COLO668 (cell line): ENCODE measurements at regions not wholly inside any gene's neighbourhood (a gene's known extent, or its start where the extent isn't known, plus 50 kb on each side); places are given as distances from the start of the nearest gene placed in this dataset.

Source experiments
- DNase-seq: peaks from one replicate; lab custom pipeline; 2025; ENCODE audit not compliant: unreplicated experiment; lab: John Stamatoyannopoulos, UW

DNA sequence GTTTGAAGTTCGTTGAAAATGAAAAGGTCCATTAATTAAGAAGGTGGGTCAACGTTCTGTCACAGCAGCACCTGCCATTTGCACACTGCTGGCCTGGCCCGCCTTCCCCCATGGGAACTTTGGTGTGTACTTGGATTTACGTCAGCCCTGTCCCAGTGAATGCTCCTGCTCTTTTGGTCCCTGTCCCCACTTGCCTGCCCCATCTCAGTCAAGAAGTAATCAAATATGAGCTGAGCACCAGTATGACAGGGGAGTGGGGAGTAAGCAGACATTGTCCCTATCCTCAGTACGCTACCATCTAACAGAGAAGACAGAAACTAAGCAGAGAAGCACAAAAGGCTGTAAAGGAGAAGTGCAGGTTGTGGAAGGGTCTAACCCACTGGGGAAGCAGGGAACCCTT is 65.1 kb downstream of the SLC4A3 start:
- DNase-seq = no peak

DNA sequence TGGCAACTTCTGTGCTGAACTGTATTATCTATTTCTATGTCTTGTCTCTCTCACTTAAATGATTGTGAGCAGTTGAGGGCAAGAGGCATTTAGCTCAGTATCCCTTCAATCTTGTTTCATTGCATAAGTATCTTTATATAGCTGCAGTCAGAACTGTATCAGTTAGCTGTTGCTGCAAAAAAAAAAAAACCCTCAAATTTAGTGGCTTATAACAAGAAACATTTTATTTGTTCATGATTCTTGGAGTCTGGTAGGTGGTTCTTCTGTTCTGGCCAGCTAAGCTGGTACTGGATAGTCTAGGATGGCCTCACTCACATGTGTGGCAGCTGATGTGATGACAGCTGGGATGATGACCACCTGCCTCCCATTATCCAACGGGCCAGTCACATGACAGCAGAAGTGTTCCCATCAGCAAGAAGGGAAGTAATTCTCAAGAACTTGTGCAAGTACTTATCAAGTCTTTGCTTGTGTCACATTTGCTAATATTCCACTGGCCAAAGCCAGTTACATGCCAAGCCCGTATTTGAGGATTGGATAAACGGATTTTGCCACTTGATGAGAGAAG is 67.8 kb downstream of the SLC4A3 start:
- no peak for DNase-seq

DNA sequence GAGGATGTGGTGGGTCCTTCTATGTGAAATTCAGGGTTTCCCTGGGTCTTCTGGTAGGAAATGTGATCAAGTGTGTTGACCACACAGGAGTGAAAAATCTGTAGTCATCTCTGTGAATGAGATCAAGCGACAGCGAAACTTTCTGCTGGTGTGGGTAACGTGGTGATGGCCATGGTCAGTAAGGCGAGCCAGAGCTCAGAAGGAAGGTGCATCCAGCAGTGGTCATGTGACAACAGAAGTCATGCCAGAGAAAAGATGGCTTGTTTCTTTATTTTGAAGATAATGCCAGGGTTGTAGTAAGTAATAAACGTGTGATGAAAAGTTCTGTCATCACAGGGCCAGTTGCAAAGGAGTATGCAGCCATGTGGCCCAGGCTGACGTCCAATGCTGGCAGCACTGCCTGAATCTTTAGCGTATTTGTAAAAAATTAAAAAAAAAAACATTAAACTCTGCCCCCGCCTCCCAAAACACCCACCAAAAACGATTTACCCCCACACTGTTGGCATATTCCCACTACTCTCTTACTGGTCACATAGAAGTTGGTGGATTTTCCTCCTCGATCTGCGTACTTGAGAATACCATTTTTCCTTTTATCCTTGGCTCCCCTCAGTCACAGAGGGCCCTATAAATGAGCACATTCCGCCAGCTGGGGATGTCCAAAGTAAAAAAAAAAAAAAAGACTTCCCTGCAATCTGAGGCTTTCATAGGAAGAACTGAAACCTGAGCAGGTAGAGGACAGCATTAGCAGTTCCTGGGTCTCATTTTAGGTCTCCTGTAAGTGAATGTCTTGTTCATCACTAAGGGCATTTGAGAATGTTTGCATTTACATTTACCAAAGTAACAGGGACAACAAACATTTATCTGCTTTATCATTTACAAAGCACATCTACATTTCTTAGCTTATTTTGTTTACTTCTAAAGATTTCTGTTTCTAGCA is 70.6 kb downstream of the SLC4A3 start:
- DNase-seq = no peak

DNA sequence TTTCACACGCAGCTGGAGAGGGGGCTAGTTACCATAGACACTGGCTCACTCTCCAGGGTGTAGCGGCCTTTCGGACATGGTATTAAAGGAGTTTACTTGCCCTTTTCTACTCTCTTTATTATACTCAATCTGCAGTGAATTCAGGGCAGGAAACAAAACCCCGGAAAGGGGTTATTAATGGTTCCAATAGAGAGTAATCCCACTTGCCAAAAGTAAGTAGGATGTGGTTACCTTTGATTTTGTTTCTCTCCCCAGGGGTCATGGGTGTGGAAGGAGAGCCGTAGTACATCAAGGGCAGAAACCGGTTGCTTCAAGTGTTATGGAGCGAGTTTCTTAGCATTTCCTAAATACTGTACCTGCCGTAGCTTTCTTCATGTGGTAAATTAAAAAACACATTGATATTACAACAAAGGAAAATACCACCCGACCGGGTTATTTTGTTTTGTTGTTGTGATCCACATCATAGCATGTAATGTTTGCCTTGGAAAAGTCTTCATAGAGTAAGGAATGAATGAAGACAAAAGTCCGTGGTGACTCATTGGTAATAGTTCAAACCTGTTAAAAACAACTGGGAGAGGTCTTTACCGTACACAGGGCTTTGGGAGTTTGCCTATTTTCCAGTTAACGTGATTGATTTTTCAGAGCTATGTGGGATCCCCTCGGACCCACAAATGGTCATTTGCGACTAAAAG is 71.5 kb downstream of the SLC4A3 start:
- no peak for DNase-seq

DNA sequence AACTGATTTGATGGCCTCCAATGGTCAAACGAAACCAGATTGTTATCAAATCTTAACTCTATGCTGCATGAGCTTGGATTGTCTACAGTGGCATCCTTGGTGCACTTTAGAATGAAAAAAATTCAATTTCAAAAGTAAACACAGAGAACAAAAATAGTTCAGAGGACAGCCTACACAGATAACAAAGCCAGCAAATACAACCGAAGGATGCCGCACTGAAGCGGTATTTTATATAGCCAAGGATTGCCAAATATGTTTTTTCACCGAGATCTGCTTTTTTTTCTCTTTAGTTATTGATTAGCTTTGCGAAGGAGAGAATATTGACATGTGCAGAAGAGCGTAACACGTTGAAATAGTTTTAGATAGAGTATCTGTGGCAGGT is 72.0 kb downstream of the SLC4A3 start:
- DNase-seq = no peak

DNA sequence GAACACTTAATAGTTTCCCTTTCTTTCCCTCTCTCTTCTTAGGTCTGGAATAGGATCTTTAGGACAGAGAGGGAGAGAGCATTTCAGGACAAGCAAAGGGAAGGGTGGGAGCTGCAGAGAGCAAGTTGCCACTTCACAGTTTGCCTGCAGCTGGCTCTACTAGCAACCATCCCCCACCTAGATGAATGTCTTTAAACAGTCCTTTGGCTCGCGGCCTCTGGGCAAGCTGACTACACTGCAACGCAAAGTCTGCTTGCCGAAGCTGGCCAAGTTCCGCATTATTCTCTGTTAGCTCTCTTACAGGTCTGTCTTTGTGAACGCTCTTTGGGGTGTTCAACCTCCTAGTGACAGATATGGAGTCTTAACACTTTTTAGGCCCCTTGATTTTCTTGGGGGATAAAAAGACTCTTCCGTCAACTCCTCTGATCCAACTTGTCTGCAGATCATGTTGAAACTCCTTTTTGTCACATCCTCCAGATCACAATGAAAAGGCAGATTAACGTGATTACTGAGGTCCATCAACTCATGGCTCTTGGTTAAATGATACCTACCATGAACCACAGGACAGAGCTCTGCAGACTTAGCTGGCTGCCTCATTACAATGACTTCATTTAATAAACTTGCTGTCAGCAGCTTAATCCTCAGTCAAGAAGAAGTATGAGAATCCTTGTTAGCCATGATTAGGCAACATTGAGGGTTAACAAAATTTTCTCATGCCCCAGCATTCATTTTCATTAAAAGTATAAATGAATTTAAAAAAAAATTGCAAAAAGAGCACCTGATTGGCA is 74.6 kb downstream of the SLC4A3 start:
- DNase-seq = no peak

DNA sequence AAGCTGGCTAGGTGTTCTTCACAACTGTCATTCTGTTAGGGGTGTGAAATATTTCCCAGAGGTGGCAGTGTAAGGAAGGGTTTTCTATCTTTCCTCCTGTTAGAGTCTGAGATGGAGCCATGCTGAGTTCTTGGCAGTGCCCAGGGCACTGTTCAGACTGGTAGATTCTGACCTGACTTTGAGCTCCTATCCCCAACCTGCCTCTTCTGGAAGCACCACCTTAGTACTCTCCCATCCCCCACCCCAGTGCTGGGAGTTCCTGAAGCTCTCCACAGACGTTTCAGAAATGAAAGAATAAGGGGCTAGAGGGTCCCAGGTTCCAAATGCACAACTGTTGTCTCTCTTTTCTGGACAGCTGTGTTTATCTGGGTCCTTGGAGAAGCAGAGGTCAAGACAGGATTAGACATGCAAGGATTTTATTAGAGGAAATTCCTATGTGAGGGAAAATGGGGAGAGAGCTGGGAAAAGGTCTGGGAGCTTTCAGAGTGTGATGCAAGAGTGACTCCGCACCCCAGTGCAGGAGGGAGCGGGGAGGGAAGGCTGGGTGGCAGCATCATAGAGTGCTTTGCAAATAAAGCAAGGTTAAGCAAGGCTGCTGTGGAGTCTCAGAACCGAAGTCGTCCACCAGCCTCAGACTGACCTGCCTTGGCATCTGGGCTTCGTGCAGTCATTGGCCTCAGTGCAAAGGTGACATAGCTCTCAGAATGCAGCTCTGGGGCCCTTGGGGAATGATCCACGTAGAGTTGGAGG is 75.5 kb downstream of the SLC4A3 start:
- no peak for DNase-seq

DNA sequence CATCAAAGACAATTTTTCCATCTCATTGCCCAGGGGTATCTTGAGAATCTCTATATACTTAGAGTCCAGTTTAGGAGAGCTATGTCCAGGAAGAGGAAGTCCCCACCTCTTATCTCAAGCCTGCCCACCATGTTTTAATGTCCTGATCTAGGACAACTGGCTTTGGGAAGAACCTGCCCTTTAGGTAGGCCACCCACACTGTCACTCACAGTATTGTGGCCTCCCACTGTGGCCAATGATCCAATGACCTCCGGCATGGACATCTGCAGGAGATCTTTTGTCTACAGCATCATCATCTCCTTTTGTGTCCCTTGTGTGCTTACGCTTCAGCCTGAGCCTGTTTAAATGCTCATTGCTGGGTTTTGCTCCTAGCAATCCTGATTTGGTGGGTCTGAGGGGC is 77.4 kb downstream of the SLC4A3 start:
- DNase-seq = no peak

DNA sequence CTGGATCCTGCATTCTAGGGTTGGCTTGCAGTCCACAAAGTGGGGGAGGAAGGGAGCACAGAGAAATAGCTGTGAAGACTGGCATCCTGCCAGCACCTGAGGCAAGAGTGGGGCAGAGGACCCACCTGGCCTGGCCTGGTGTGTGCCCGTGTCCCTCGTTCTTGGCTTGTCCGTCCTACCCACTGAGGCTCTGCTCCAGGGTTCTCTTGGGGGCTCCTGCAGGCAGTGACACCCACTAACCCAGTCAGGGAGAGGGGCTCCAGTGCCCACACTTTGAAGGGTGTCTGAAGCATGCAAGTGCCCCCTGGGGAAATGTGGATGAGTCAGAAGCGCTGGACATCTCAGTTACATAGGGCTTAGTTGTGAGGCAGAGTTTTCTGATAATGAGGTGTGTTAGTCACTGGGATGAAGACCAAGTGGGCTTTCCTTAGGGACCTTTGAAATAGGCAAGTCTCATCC is 79.4 kb downstream of the SLC4A3 start:
- DNase-seq = peak; percentile 73

DNA sequence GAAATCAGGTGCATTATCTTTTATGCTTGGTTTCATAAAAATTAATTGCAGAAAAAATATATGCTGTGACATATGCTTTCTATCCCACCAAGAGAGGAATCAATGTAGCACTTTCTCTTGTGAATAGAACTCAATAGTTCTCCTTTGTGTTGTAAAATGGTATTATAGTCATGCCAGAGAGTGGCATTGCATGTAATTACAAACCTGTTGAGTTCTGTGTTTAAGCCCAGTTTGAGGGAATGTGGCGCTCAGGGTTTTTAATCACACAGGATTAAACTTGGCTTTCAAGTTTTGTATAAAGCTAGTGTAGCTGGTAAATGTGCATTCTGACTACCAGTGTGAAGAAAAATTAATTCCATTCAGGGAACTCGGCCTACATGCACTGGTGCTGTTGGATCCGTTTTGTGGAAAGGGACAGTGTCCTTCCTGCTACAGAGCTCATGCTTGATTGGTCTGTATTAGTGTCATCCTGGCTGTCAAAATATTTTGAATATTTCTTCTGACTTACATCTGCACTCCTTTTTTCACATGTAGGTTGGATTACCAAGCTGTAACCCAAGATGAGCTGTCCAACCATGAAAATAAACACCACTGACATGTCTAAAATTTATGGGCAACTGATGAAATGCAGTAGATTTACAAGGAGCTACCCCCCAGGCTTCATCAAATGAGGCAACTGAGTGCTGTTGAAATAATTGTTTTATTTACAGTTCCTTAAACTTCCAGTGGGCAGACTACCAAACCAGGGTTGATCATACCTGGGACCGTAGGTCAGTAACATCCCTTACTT is 80.3 kb downstream of the SLC4A3 start:
- no peak for DNase-seq

DNA sequence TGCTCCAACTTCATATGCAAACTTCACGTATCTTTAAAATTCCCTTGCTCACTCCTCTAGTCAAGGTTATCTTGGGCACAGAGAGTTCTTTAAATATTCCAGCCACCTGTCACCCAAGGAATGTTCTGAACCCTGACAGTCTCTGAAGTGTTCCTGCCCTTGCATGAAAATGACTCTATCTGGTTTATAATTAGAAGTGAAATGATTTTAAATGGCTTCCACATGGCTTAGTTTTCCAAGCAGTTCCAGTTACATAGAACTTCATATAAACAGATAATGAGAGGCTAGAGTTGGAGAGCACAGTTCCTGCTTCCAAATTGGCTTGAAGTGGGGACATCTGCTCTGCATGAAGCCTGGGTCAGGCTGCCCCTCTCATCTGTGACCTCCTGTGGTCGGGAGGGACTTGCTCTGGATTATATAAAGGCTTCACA is 81.9 kb downstream of the SLC4A3 start:
- DNase-seq = no peak

DNA sequence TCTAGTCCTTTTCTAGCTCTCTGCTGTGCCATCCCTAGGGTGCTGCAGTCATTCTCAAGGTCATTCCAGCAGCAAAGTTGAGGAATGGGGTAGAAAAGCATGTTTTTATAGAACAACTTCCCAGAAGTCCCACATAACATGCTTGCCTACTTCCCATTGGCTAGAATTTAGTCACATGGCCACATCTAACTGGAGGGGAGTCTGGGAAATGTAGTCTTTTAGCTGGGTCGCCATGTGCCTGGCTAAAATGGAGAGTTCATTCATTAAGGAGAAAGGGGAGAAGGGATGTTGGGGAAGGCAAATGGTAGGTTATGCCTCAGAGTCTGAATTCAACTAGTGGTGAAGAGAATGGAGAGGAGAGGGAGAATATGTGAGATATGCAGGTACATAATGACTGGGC is 85.7 kb downstream of the SLC4A3 start:
- no peak for DNase-seq

DNA sequence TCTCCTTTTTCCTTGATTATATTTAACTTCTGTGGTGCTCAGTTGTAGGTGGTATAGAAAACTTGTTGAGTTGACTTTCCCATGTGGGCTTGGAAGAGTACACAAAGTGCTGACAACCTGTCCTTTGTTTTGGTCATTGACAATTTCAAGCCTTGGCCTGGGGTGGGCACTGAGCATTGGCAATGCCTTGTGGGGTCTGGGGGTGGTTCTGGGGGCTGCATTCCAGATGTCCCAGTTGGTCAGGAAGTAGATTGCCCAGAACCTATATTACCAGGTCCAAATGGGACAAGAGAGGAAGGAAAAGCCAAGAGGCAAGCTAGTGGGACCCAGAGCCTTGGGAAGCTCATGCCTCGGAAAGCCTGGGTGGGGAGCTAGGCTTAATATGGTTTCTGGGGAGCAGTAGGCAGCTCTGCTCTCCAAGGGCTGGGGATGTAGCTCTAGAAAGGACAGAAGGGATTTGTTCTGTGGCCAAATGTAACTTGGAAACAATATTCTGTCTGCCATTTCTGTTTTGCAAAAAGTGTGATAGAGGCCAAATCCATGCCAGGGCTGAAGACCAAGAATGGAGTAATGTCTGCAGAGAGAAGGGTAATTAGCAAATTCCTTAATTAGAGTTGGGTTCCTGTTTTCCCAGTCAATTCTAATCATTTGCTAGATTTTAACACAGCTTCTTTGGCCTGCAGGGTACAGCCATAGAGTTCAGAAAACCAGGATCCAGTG is 87.4 kb downstream of the SLC4A3 start:
- DNase-seq = no peak

DNA sequence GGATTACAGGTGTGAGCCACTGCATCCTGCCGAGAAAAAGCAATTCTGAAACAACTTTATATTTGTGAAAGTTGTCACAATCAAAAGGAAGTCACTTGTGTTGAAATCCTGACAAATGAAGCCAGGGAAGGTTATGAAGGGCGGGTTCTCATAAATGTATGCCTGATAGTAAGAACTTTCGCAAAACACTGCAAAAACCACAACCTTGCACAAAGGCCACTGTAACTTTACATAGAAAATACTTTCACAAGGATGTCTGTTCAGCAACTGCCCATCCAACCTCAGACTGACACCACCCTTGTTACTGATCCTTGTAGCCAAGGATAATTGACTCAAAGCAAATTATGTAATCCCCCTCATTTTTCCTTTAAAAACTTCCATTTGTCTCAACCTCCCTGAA is 90.6 kb downstream of the SLC4A3 start:
- no peak for DNase-seq

DNA sequence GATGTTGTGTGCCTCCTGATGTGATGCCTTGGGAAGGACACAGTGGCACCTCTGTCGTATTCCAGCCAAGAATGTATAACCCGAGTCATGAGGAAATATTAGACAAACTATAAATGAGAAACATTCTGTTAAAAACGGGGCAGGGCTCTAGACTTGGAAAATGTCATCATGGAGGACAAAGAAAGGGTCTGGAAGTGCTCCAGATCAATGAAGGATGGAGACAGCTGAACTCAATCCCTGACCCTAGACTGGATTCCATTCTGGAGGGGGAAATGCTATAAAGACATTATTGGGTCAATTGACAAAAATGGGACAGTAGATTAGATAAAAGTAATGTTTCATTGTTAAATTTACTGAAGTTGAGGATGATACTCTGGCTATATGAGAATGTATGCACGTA is 92.1 kb downstream of the SLC4A3 start:
- DNase-seq = no peak

DNA sequence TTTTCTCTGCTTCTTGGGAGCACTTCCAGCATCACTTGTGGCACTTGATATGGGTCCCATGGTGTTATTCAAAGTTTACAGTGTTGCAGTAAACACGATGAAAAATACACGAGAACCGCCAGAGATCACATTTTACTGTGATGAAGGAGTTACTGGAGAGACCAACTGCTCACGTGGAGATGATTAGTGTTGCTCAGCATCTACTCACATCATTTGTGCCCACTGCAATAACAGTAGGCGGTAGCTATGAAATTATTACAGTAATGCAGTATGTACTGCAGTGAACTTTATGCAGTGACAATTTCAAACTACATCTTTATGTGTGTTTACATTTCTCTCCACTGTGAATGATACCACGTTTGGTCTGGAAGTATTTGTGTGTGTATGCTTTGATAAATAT is 93.5 kb downstream of the SLC4A3 start:
- DNase-seq = no peak

DNA sequence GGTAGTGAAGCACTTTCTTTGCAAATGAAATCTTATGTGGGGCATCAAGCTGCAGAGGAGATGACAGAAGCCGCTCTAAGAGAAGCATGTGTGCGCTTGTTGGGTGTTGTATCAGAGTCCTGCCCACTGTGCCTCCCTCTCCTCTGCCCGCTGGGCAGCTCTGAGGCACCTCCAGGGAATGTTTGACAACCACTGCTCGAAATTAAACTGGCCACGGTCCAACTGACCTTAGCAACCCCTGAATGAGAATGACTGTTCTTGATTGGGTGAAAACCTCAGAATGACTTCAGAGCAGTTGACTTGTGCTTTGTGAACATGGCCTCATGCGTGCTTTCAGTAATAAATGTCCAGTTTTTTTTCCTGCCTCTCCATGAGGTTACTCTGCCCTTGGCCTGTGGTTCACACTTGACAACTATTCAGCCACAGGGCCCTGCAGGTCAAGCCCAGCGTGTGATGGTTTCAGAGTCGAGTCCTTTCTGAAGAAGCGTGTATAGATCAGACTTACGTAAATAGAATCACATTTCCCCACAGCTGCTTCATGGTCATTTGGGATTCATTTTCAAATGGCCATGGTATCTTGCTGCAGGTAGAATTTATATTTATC is 94.9 kb downstream of the SLC4A3 start:
- DNase-seq = no peak

DNA sequence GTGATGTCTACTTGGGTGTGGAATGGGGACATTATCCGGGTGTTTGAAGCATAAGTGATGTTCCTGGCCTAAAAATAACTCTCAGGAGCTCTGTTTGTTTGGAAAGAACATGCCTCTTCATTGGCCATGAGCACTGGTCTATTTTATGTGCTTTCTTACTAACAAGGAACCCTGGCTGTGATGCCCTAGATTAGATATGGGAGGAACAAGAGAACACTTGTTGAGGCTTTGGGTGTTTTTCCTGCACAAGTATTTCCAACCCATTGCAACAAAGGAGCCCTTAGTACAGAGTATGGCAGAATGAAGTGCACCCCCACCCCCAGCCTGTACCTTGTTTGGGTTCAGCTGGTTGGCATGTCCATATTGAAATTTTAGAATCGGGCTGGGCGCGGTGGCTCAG is 95.9 kb downstream of the SLC4A3 start:
- DNase-seq = no peak

DNA sequence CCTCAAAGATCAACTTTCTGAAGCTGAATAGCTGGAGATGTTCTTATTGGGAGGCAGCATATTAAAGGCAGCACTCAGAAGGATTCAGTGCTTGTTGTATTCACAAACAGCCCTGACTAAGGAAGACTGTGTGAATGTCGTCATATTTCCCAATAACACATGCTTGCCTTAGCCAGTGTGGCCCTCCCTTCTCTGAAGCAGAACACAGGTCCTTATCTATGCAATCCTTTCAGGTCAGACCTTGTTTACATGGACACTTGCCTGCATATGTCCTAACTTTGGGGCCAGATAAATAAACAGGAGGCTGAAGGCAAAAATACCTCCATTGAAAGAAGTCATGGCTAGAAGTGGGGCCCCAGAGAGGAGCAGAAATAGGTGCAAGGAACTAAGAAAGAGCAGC is 97.2 kb downstream of the SLC4A3 start:
- no peak for DNase-seq
